IMR-90 (cell line): ENCODE measurements at regions not wholly inside any gene's neighbourhood (a gene's known extent, or its start where the extent isn't known, plus 50 kb on each side); places are given as distances from the start of the nearest gene placed in this dataset.

Experiments used
- ATAC-seq: fragments of 200-7000 bp; cut with Tn5 transposase; 2 replicates; pipeline ENCODE4 v1.9.1; 2020; ENCODE audit warnings: low read depth, mild to moderate bottlenecking, moderate library complexity
- BruUV-seq: library from RNA; stranded (reverse); fragments of 400-500 nt; replicated peaks from 2 replicates; lab custom pipeline; 2021; lab: Mats Ljungman, UMichigan
- CTCF ChIA-PET: fragments of 300-600 bp; formaldehyde crosslinking; extraction: SDS; loops from one replicate; lab custom pipeline; 2021; ENCODE audit warnings: antibody characterized with exemption; lab: Yijun Ruan, JAX
- POLR2A ChIA-PET: fragments of 300-600 bp; sonication (Branson Sonifier 250); formaldehyde crosslinking; loops from one replicate; lab custom pipeline; 2022; ENCODE audit warnings: antibody characterized with exemption; ENCODE audit not compliant: unreplicated experiment; lab: Charles Lee
- DNase-seq: peaks from one replicate; pipeline ENCODE4 v3.0.0; 2013
- H2AFZ ChIP-seq: replicated peaks from 2 replicates; pipeline ENCODE3; 2013; ENCODE audit warnings: low read length, mild to moderate bottlenecking; ENCODE audit not compliant: poor library complexity
- H2AK5ac ChIP-seq: 2 replicates; pipeline ENCODE4 v1.6.1; 2013; ENCODE audit warnings: low read depth, low read length, inconsistent platforms
- H2AK9ac ChIP-seq: replicated peaks from 2 replicates; pipeline ENCODE3; 2013; ENCODE audit warnings: mild to moderate bottlenecking, low read depth, low read length, moderate library complexity; ENCODE audit not compliant: poor library complexity
- H2BK120ac ChIP-seq: 2 replicates; pipeline ENCODE4 v1.6.1; 2013; ENCODE audit warnings: low read depth, low read length, inconsistent platforms
- H2BK15ac ChIP-seq: 3 replicates; pipeline ENCODE4 v1.6.1; 2013; ENCODE audit warnings: low read depth, low read length, inconsistent platforms
- H2BK20ac ChIP-seq: 2 replicates; pipeline ENCODE4 v1.6.1; 2013; ENCODE audit warnings: low read depth, mild to moderate bottlenecking, inconsistent platforms, low read length, moderate library complexity
- H2BK5ac ChIP-seq: 2 replicates; pipeline ENCODE4 v1.6.1; 2013; ENCODE audit warnings: mild to moderate bottlenecking, low read depth, low read length, inconsistent platforms; ENCODE audit not compliant: poor library complexity, severe bottlenecking
- H3K14ac ChIP-seq: replicated peaks from 2 replicates; pipeline ENCODE4 v1.6.1; 2013; ENCODE audit warnings: low read depth, low read length, inconsistent platforms
- H3K18ac ChIP-seq: 2 replicates; pipeline ENCODE4 v1.6.1; 2013; ENCODE audit warnings: low read depth, low read length, control low read depth
- H3K23ac ChIP-seq: 2 replicates; pipeline ENCODE4 v1.6.1; 2013; ENCODE audit warnings: low read depth, low read length, inconsistent platforms
- H3K27ac ChIP-seq: 2 replicates; pipeline ENCODE4 v1.5.1; 2013; ENCODE audit warnings: mild to moderate bottlenecking, control low read depth, low read length; ENCODE audit not compliant: insufficient read depth
- H3K27me3 ChIP-seq: 2 replicates; pipeline ENCODE4 v1.6.1; 2013; ENCODE audit warnings: low read length; ENCODE audit not compliant: control insufficient read depth, insufficient read depth
- H3K36me3 ChIP-seq: 2 replicates; pipeline ENCODE4 v1.6.1; 2013; ENCODE audit warnings: low read length, mixed read lengths; ENCODE audit not compliant: control insufficient read depth, insufficient read depth
- H3K4ac ChIP-seq: 2 replicates; pipeline ENCODE4 v1.6.1; 2013; ENCODE audit warnings: low read depth, low read length, inconsistent platforms
- H3K4me1 ChIP-seq: 2 replicates; pipeline ENCODE4 v1.6.1; 2013; ENCODE audit warnings: low read length, mixed read lengths; ENCODE audit not compliant: control insufficient read depth, insufficient read depth
- H3K4me2 ChIP-seq: 2 replicates; pipeline ENCODE4 v1.6.1; 2013; ENCODE audit warnings: low read depth, mild to moderate bottlenecking, control low read depth, low read length, moderate library complexity
- H3K4me3 ChIP-seq: 2 replicates; pipeline ENCODE4 v1.5.1; 2013; ENCODE audit warnings: low read depth, mild to moderate bottlenecking, control low read depth, low read length, moderate library complexity; ENCODE audit not compliant: insufficient read depth
- H3K56ac ChIP-seq: 2 replicates; pipeline ENCODE4 v1.6.1; 2013; ENCODE audit warnings: low read length, inconsistent platforms; ENCODE audit not compliant: insufficient read depth; ENCODE audit errors: extremely low read depth
- H3K79me1 ChIP-seq, 2 experiments: 2 replicates each; pipeline ENCODE4 v1.6.1; 2013; ENCODE audit warnings: low read length in 2 of 2, inconsistent platforms in 1 of 2, low read depth in 1 of 2
- H3K9ac ChIP-seq: 2 replicates; pipeline ENCODE4 v1.6.1; 2013; ENCODE audit warnings: low read depth, low read length, control low read depth
- H3K9me1 ChIP-seq: 2 replicates; pipeline ENCODE4 v1.6.1; 2013; ENCODE audit warnings: low read length, inconsistent platforms; ENCODE audit not compliant: insufficient read depth
- H3K9me3 ChIP-seq: 2 replicates; pipeline ENCODE4 v1.6.1; 2013; ENCODE audit warnings: low read length; ENCODE audit not compliant: control insufficient read depth, insufficient read depth
- H4K20me1 ChIP-seq: 2 replicates; pipeline ENCODE4 v1.6.1; 2013; ENCODE audit warnings: low read length, inconsistent platforms; ENCODE audit not compliant: insufficient read depth
- H4K5ac ChIP-seq: 2 replicates; pipeline ENCODE4 v1.6.1; 2013; ENCODE audit warnings: mild to moderate bottlenecking, low read depth, low read length, control low read depth
- H4K8ac ChIP-seq, 2 experiments: 2 replicates each; pipeline ENCODE4 v1.6.1; 2013; ENCODE audit warnings: low read depth in 2 of 2, low read length in 2 of 2, control low read depth in 1 of 2, inconsistent platforms in 1 of 2
- H4K91ac ChIP-seq: 2 replicates; pipeline ENCODE4 v1.6.1; 2013; ENCODE audit warnings: low read depth, low read length, inconsistent platforms; ENCODE audit not compliant: insufficient read depth
- CHD1 ChIP-seq: IDR thresholded peaks from 2 replicates; pipeline ENCODE4 v1.6.1; 2012; ENCODE audit warnings: low read depth, low read length, improper control_type of control experiment
- FOS ChIP-seq: fragments of 150-350 bp; IDR thresholded peaks from 2 replicates; pipeline ENCODE4 v1.6.1; 2016; ENCODE audit warnings: low read depth, low read length
- MAZ ChIP-seq: IDR thresholded peaks from 2 replicates; pipeline ENCODE4 v1.6.1; 2012; ENCODE audit warnings: low read depth, mild to moderate bottlenecking, low read length, improper control_type of control experiment, moderate library complexity, borderline replicate concordance
- MXI1 ChIP-seq: IDR thresholded peaks from 2 replicates; pipeline ENCODE4 v1.6.1; 2012; ENCODE audit warnings: low read depth, mild to moderate bottlenecking, low read length, moderate library complexity, borderline replicate concordance
- USF2 ChIP-seq: fragments of 150-350 bp; IDR thresholded peaks from 2 replicates; pipeline ENCODE4 v1.6.1; 2017; ENCODE audit warnings: mild to moderate bottlenecking, antibody characterized with exemption, low read length, low read depth
- WGBS, 2 experiments: methylation state at CpG; one replicate each; pipeline versions ENCODE4 v1.1.5 to v1.1.7; 2013; ENCODE audit warnings: missing lambda C conversion rate in 2 of 2; ENCODE audit not compliant: insufficient read length in 1 of 2; ENCODE audit errors: extremely low coverage in 2 of 2; 5-methylcytosine and 5-hydroxymethylcytosine counted together
- dilution Hi-C: fragments of 300-500 bp; cut with HindIII; formaldehyde crosslinking; loops from one replicate; pipeline ENCODE4 v1.14.3; 2018; ENCODE audit warnings: low sequenced_read_pairs; ENCODE audit not compliant: unreplicated experiment
- in situ Hi-C: fragments of 300-500 bp; cut with MboI; formaldehyde crosslinking; loops from 3 replicates; pipeline ENCODE4 v1.14.3; 2019; ENCODE audit warnings: low sequenced_read_pairs, inconsistent platforms, mixed read lengths
- intact Hi-C: fragments of 100-400 bp; cut with micrococcal nuclease; formaldehyde crosslinking; loops from 2 replicates; pipeline ENCODE4 v1.10.0; 2022

DNA sequence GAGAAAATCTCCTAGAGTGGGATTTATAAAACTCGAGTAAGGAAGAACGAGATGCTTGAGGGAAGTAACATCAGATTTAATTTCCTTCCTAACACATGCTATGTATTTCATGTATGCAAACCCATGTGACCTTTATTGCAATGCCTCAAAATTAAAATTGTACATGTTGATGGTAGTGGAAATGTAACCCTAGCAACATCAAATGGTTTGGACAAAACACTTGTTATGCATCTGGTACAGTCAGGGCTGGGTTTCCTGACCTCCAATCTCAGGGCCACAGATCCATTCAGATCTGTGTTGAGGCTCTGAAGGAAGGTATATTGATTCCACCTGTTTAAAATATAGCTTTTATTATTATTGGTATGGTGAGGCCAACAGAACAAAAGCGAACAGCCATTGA, 246.0 kb downstream of the WNT5A start:
- intact Hi-C loops: no loop called here
- peaks cover 5% of the 10 kb centered on the region; the same call in 1 of the 2 replicates for H3K4me1 ChIP-seq
- H3K9ac ChIP-seq: no peak overlapping the region
- H2AFZ ChIP-seq: no peak overlapping the region
- no peaks in the 10 kb centered on the region for H3K79me1 ChIP-seq
- no peaks in the 10 kb centered on the region for H3K27me3 ChIP-seq
- H3K27ac ChIP-seq: no peak overlapping the region
- no peaks in the 10 kb centered on the region for H4K20me1 ChIP-seq
- H2AK9ac ChIP-seq: no peak overlapping the region
- H2BK120ac ChIP-seq: no peak overlapping the region; the same call in 1 of the 2 replicates
- no peak overlapping the region for H4K91ac ChIP-seq
- in situ Hi-C loops: no loop called here
- no peak overlapping the region for H3K56ac ChIP-seq
- no peak overlapping the region for H4K5ac ChIP-seq
- TF ChIP-seq MXI1: no peak
- TF ChIP-seq CHD1: no peak
- TF ChIP-seq USF2: no peak
- TF ChIP-seq MAZ: no peak
- no peak for TF ChIP-seq FOS
- no peak for ATAC-seq
- no peak overlapping the region for H3K23ac ChIP-seq
- H2BK20ac ChIP-seq: no peak overlapping the region
- no peak overlapping the region for H3K14ac ChIP-seq
- H2BK15ac ChIP-seq: no peak overlapping the region
- H3K9me1 ChIP-seq: peaks cover 4% of the 10 kb centered on the region
- H3K9me3 ChIP-seq: no peaks in the 10 kb centered on the region
- no peak overlapping the region for H3K18ac ChIP-seq
- WGBS, 2 experiments: no CpG with 5 or more reads among the region's 3 CpGs
- H4K8ac ChIP-seq: no peak overlapping the region
- no peak overlapping the region for H3K4me3 ChIP-seq
- POLR2A ChIA-PET: no interaction called here
- CTCF ChIA-PET: no interaction called here
- H3K36me3 ChIP-seq: no peaks in the 10 kb centered on the region
- dilution Hi-C loops: no loop called here
- no peak overlapping the region for H3K4ac ChIP-seq
- DNase-seq: no peak
- no peak overlapping the region for H3K4me2 ChIP-seq
- H2AK5ac ChIP-seq: no peak overlapping the region
- H2BK5ac ChIP-seq: no peak overlapping the region
- no TSS peak for BruUV-seq
